NCI-H2227 treated with DMSO at 0.1 percent for 48 hours (cell line): ENCODE measurements at regions not wholly inside any gene's neighbourhood (a gene's known extent, or its start where the extent isn't known, plus 50 kb on each side); places are given as distances from the start of the nearest gene placed in this dataset.

Source experiments
- DNase-seq: peaks from one replicate; lab custom pipeline; 2025; lab: John Stamatoyannopoulos, UW

DNA sequence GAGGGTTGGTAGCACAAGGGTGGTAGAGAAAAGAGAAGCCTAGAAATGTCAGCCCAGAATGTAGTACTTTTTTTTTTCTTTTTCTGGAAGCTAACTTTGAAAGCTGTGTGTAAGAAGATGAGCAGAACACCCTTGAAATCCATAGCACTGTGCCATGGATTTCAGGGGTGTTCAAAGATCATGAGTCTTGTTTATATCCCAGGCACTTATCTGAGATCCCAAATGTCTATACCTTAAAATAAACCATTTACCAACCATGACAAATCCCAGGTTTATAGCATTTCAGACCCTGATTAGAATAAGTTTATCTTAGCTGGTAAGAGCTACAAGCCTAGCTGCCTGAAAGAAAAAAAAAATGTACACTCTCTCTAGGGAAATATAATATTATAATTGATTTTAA lies 389.9 kb upstream of the ANXA10 start:
- no peak for DNase-seq

DNA sequence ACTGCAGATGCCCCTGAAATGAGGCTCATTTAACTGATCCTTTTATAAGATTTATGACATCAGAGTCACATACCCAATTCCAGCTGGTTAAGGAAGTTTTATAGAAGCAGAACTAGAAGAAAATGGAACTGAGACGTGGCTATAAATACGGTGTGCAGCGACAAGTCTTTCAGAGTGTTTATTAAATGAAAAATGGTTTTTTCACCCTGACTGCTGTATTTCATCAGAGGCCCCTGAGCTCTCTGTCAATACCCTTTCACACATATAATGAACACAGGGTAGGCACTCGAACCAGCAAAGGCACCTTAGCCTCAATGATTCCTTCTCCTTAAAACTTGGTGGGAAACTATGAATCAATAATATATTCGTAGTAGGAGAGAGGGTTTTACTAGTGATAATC lies 380.8 kb upstream of the ANXA10 start:
- no peak for DNase-seq

DNA sequence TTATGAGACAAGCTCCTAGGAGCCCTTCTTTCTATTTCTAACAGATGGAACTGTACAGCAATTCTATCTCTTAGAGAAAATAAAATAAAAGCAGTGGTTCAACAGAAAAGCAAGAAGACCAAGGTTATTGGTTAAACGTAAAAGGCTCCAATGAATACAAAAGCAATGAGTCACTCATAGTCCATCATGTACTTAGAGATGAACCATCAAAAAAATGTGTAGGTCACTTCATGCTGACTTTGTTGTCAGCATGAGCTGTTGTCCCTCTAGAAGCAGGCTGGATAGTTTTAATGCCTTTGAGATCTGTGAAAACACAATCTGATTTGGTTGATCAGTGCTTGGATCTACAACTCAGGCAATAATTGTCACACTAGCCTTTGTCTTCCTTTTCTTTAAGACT lies 378.6 kb upstream of the ANXA10 start:
- no peak for DNase-seq

DNA sequence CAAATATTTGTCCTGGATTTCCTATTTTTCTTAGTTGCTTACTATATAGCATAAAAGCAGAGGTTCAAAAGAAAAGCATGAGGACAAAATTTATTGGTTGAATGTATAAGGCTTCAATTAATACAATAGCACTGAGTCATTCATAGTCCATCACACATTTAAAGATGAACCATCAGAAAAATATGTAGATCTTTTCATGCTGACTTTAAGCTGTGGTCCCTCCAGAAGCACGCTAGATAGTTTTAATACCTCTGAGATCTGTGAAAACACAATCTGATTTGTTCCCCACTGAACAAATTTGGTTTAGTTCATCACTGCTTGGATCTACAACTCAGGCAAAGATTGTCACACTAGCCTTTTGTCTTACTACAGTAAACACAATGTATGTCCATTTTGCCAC lies 377.2 kb upstream of the ANXA10 start:
- no peak for DNase-seq

DNA sequence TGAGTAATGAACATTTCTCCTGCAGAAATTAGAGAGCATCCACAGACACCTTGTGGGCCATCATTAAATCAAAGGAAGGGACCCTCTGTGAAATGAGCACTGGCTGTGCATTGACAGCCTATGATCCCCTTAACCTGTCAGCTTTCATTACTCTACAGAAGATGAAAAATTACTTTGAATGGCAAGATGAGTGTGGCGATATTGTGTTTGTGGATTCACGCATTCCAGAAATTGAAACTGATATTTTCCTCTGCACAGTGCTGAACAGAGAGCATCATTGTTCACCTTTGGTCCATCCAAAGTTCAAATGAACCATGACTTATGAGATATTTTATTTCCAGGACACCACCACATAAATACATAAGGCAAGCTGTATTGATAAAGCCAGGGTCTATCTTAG lies 374.8 kb upstream of the ANXA10 start:
- DNase-seq: no peak

DNA sequence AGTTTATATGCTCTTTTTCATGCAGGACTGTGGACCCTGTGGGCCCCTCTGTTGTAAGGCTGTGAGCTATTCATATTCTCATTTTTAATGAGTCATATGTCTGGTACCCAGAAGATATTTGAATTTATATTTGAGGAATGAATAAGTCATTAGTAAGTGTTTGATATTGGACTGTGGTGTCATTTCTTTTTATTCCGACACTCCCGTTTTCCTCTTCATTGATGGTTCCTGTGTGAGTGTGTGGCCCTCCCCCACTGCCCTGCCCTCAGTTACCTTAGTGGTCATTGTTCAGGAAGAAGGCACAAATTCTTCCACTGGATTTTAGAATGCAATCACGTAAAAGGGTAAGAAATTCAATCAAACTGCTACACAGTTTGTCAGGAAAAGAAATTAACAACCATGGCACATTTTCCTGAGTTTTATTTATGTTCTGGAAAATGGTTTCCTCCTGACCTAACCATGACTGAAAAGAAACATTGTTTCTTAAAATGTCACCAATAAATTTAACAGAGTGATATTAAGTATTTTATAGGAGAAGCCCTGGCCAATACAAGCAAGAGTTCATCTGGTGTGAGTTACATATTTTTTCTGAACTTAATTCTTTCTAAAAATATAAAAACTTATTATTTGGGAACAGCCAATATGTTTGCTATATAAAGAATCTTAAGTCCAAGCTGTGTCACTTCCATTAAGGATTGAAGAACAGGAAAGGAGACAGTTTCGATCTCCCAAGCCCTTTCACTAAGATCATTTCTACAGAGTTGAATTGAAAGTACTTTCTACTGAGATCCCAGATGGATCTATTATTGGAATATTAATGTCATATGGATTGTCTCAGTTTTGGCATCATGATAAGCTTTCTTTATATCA lies 370.5 kb upstream of the ANXA10 start:
- no peak for DNase-seq

DNA sequence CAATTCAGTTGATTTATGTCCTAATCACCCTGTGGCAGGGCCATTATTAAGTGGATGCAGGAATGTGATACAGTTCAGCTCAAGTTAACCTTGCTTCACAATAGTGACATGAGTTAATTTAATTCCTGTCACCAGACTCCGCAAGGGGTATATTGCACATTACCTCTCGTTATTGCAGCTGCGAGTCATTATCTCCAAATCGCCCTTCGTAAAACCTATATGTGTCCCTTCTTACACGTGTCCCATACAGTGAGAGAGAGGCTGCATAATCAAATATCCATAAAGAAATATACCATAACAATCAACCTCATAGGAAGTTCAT lies 369.9 kb upstream of the ANXA10 start:
- no peak for DNase-seq

DNA sequence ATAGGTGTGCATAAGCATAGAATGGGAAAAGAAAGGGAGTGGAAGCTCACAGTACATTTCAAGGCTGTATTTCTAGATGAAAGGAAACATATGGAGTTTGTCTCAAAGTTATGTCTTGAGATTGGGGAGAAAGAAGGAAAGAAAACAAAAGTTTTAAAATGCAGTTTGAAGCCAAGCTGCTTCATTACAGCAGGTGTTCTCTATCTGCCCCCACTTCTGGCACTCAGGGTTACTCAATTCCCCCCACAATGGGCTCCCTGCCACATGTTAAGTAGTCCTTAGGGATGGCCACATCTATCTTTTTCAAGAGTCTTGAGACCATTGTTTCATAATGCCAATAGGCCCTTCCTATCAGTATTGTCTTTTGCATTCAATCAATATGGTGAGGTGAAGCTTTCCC lies 367.4 kb upstream of the ANXA10 start:
- DNase-seq: no peak

DNA sequence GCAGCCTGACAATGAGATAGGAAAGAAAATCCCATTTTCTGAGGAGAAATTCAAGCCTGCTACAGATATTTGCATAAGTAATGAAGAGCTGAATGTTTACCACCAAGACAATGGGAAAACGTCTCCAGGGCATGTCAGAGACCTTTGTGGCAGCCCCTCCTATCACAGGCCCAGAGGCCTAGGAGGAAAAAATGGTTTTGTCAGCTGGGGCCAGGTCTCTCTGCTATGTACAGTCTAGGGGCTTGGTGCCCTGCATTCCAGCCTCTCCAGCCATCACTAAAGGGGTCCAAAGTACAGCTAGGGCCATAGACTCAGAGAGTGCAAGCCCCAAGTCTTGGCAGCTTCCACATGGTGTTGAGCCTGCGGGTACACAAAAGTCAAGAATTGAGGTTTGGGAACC lies 361.6 kb upstream of the ANXA10 start:
- no peak for DNase-seq

DNA sequence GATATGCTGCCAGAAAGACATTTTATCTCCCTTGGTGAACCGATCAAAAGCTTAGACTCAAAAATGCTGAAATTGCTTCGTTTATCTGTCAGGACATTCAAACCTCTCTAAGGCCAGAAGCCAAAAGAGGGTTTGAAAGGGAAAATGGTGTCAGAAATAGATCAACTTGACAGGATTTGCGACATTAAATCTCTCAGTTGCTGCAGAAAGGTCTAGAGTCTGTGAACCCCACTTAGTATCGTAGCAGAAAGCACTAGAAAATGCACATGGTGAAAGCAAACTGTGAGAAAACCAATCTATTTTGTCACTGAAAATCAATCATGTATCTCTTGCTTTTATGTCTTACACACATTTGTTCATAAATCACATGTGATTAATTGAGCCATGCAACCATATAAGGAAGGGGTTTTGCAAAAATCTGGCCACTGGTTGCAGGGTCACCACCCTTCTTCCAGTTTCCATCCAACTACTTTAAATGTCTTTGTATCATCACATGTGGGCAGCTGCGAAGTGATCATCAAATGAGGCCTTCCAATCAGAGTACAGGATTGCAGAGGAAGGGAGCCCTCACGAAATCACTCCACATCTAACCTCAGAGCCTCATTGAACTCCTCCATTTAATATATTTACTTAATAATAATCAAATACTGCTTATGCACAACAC lies 347.2 kb upstream of the ANXA10 start:
- DNase-seq: no peak

DNA sequence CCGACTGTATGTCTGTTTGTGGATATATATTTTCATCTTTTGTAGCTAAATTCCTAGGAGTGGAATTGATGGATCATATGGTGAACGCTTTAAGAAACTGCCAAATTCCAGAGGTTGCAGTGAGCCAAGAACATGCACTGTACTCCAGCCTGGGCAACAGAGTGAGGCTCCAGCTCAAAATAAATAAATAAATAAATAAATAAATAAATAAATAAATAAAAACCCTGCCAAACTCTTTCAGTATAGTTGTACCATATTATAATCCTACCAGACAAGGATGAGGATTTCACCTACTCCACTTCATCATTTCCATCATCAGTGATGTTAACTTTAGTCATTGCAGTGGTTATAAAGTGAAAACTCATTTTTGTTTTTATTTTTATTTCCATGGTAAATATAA lies 325.1 kb upstream of the ANXA10 start:
- no peak for DNase-seq

DNA sequence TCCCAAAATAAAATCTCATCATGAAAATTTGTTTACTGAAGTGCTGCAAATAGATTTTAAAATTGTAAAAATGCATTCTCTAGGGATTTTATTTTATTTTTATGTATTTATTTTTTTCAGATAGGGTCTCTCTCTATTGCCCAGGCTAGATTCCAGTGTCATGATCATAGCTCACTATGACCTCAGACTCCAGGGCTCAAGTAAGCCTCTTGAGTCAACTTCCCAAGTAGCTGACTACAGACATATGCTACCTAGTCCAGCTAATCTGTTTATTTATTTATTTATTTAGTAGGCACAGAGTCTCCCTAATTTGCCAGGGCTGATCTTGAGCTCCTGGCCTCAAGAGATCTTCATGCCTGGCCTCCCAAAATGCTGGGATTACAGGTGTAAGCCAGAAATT lies 317.7 kb upstream of the ANXA10 start:
- no peak for DNase-seq

DNA sequence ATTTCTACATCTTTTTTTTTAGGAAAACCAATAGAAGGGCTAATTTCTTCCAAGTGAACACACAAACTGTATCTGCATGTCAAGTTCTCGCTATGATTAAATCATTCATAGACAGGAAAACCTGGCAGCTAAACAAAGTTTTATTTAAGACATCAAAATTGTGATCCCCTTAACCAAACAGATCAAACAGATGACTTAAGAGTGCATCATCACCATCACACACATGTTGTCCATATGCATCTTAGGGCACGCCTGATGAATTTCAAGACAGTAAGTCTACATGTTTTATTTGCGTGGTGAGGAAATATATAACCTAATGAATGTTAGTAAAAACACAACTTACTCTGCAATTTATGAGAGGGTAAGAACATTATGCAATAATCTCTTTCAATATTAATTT lies 317.0 kb upstream of the ANXA10 start:
- no peak for DNase-seq

DNA sequence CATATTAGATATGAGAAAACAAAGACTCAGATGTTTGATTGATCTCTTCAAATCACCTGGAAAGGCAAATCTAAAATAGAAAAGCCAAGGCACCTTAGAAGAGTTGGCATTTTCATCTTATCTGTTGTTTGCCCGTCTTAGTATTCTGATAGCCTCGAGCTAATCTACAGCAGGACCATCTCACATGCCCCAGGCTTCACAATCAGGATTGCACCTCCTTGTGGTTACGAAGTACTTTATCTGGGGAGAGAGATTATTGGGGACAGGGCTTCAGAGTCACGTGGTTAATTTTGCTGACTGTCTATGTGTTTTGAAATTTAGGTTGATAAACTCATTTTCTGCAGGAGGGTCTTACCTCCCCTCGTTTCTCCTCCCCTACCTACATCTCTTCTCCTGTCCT lies 313.1 kb upstream of the ANXA10 start:
- DNase-seq: no peak

DNA sequence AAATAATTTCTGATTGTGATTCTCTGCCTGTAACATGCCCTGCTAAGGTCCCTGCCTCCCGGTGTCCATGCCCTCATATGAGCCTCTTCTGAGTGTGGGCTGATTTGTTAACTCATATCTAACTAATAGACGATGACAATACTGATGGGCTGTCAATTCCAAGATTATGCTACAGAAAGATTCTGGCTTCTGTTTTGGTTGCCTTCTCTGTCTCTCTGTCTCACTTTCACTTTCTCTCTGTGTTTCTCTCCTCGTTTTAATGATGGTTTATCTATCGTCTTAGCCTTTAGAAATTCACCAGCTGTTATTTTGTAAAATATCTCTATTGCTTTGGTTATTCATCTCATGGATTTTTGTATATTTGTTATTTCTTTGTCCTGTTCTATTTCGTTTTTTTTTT lies 312.5 kb upstream of the ANXA10 start:
- DNase-seq: no peak

DNA sequence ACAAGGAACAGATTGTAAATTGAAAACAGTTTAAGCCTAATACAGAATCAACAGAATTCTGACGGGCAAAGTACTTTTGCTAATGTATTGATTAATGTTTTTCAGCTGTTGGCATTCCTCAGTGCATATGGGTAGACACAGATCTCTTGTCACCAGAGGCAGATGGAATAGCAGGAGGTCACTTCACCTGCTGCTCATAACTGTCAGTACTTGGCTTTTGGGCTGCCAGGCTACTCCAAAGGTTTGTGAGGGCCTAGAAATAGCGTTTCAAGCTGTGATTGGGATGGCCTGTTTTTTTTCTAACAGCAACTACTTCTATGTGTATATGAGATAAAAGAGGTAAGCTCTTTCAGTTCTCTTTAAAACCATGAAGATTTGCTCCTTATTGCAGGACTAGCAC lies 307.5 kb upstream of the ANXA10 start:
- no peak for DNase-seq

DNA sequence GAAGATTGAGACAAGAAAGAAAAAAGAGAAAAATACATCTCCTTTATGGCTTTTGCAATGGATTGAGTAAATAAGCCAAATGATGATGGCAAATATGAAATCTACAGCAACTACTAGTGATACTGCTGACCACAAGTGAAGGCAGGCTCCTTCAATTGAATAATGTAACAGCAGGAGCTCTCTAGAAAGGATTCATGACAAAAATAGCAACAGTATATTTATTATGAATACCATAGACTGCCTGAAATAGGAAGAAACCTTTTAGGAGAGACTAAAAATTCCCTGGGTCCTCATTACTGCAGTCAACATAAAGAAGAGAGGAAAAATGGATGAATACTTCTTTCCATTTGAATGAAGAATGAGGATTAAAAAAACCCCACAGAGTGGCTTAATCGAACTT lies 306.8 kb upstream of the ANXA10 start:
- no peak for DNase-seq

DNA sequence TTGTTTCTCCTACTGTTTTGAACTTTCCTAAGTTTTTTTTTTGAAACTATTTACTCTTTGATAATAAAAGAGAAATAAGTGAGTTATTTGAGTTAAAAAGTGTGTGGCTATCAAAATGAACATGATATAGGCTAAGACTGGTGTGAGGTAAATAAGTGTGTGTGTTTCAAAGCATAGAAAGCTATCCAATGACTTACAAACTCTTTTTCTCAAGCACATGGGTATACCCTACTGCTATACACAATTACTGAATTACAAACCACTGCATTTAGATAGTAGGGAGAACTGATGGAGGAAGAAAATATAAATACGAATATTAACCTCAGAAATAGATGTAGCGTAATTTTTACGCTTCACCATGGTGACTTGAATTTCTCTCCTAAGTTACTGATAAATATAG lies 305.8 kb upstream of the ANXA10 start:
- DNase-seq: no peak

DNA sequence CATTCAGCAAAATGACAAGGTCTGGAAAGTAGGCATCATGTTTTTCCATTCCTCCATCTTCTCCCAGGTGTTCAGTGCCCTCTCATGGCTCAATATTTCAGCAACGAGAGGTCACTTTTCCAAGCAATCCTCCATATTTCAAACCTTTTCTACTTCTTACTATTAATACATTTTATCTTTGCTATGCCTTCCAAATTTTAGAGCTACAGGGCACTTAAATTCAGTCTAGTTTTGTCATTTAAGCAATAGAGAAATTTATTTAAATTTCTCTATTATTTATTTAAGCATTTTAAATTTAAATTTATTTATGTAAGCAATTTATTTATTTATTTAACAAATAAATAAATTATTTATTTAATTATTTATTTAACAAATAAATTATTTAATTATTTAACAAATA lies 305.1 kb upstream of the ANXA10 start:
- DNase-seq: no peak

DNA sequence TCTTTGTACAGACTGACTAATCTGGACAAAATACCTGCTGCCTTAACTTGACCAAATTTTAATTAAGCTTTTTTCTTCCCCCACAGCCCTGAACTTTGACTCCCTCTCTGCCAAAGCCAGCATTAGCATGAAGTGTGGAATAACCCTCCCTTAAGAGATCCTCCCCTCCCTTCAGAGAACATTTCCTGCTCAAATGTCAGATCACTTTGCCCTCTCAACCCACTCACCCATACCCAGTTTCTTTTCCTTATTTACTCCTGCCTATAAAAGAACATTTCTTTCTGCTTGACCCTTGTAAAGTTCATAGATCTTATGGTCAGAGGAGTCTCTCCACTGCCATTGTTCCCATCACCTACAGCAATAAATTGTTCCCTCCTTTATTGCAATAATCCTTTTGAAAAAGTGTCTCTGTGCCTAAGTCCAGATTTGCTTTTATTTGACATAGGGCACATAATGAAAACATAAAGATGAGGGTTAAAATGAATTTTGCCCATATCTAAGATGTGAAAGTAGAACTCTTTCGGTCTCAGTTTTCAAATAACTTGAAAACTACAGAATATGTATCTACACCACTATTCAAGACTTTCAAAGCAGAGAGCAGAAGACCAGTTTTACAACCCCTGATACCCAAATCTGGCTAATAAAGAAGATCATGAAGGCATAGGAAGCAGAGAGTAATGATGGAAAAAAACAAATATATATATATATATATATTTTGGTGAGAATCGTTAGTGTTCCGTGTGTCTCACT lies 289.7 kb upstream of the ANXA10 start:
- DNase-seq: no peak

DNA sequence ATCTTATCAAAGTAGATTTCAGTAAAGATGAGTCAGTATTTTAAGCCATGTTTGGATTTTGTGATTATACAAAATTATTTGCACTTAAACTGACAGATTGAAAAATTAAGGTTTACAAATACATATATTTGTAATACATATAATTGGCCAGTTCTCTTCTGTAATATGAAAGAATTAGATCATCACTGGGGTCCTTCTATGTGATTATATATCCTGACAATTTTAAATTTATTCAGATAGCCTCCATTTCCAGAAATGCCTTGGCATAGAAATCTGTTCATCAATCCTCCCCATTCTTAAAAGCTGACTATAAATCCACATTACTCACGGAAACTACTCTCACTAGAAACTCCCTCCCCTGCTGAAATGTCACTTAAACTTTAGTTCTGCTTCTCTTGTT lies 280.4 kb upstream of the ANXA10 start:
- DNase-seq: no peak

DNA sequence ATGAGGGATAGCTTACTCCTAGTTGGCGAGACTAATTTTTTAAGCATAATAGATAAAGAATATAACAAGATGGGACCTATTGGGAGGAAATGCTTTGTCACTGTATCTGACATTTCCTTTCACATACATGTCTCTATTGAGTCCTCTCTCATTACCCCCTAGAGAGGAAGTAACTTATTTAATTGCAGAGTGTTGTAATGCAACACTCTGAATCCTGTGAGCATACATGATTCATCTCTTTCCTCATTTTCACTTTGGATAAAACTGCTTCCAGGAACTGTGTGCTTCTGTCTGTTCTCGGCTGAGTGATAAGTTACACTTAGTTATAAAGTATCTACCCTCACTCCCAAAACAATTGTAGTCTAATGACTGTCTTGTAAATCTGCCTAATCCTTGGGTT lies 266.1 kb upstream of the ANXA10 start:
- DNase-seq: no peak

DNA sequence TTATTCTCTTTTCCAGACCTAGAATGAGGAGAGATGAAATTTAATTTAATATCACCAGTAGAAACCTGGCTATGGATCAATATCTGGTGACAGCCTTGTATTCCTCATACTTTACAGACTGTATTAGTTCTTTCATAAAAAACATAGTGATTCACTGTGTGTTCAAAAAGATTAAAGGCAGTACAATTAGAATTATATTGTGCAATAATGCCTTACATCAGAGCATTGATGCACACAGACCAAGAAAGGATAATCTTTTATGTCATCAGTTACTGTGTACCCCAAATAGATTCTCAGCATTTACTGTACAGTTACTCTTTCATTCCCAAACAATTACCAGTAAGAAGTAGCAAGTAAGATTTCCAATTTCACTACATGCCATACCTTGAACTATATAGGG lies 260.5 kb upstream of the ANXA10 start:
- no peak for DNase-seq
